ENCODE measurements at regions not wholly inside any gene's neighbourhood (a gene's known extent, or its start where the extent isn't known, plus 50 kb on each side); places are given as distances from the start of the nearest gene placed in this dataset.
"Not testable (repeated sequence)": the region's sequence is repeated elsewhere in the genome, so short reads cannot be mapped to it uniquely, and the experiment has no call there.

DNA sequence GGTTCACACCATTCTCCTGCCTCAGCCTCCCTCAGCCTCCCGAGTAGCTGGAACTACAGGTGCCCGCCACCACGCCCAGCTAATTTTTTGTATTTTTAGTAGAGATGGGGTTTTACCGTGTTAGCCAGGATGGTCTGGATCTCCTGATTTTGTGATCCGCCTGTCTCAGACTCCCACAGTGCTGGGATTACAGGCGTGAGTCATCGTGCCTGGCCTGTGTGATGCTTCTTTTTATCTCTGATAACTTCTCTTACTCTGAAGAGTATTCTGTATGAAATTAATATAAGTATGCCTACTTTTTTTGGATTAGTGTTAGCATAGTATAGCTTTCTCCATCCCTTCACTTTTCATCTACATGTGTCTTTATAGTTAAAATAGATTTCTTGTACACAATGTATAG lies 180.8 kb upstream of the GALNT15 start:
- DNase-seq: not testable (repeated sequence)

DNA sequence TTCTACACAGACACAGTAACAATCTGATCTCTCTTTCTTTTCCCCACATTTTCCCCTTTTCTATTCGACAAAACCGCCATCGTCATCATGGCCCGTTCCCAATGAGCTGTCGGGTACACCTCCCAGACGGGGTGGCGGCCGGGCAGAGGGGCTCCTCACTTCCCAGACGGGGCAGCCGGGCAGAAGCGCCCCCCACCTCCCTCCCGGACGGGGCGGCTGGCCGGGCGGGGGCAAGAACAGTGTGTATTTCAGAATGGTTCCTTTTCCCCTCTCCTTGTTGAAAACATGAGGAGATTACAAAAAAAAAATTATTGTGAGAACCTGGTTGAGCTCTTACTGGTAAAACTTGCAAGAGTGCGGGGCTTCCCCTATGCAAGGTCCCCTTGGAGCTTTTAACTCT lies 178.0 kb upstream of the GALNT15 start:
- DNase-seq: not testable (repeated sequence)

GRCh38 chr3:15997274-15997943 lies 177.1 kb upstream of the GALNT15 start:
- DNase-seq: no peak

DNA sequence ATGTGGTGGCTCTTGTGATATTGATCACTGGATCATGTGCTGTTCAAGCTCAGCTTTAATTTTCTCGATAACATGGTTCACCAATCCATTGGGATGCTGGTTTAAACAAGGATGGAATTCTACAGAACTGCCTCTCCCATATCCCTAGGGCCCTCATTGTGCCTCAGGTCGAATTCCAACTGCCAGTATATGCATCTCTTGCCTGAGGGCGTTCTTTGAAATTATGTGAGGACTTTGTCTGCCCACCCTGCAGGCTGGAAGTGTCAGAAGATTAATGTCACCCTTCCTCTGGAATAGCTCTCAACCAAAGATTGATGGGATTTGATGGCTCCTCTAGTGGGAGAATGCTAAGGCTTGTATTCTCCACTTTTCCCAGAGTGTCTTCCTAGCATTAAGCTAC lies 175.6 kb upstream of the GALNT15 start:
- DNase-seq: no peak

- no peak for DNase-seq
Measured at GRCh38 chr3:16004812-16005211, 169.7 kb upstream of the GALNT15 start.

GRCh38 chr3:16011376-16011775 lies 163.1 kb upstream of the GALNT15 start:
- DNase-seq: no peak

GRCh38 chr3:16012086-16012485 lies 162.4 kb upstream of the GALNT15 start:
- DNase-seq: no peak

GRCh38 chr3:16013568-16013967 lies 160.9 kb upstream of the GALNT15 start:
- no peak for DNase-seq

- DNase-seq: not testable (repeated sequence)
Measured at GRCh38 chr3:16021801-16022200, 152.7 kb upstream of the GALNT15 start.

GRCh38 chr3:16023881-16024280 lies 150.6 kb upstream of the GALNT15 start:
- DNase-seq: not testable (repeated sequence)

DNA sequence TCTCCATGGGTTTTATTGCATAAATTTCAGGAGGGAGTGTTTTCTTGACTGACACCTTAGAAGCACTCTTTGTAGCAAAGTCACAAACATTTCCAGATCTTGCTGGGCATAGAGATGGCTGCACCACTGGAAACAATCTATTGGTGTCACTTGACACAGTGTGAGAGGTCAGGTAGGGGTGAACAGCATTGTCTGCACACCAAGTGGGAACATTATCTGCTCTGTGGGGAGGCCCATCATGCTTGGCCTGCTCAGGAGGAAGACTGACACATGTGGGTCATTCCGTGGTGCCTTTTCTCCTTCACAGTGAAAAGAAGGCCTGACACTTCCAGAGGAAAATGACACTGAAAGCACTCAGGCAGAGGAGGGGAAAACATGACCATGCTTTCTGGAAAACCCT lies 149.9 kb upstream of the GALNT15 start:
- DNase-seq: no peak

DNA sequence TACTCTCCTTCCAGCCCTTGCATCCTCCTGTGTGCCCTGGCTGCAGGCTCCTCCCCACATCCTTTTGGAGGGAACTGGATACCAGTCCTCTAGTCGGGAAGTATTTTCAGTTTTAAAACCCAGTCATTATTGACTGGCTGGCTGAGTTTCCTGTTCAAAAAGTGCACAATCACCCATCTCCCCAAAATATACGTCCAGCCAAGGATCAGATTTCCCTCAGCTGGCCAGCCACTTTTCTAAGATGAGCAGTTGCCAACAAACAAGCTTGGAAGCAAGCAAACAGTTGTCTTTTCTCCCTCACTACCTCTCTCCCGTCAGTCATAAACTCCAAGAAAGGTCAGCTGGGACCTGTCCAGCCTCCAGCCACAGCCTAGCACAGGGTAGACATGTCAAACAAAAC lies 147.7 kb upstream of the GALNT15 start:
- no peak for DNase-seq

DNA sequence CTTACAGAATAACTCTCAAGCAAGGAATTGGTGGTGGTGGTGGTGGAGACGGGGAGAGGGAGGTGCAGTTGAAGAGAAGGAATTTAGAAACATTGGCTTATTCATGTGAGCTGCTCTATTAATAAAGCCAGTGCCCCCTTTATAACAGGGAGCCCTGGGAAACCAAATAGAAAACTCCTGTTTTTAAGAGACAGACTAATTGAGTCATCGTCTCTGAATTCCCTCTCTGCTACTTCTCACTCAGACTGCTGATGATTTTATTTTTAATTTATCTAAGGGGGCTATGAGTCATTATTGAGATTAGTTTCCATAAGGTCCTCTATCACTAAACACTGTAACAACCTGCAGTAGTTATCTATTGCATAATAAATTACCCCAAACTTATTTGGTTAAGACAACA lies 145.9 kb upstream of the GALNT15 start:
- no peak for DNase-seq

- DNase-seq: no peak
Measured at GRCh38 chr3:16030342-16030741, 144.1 kb upstream of the GALNT15 start.

DNA sequence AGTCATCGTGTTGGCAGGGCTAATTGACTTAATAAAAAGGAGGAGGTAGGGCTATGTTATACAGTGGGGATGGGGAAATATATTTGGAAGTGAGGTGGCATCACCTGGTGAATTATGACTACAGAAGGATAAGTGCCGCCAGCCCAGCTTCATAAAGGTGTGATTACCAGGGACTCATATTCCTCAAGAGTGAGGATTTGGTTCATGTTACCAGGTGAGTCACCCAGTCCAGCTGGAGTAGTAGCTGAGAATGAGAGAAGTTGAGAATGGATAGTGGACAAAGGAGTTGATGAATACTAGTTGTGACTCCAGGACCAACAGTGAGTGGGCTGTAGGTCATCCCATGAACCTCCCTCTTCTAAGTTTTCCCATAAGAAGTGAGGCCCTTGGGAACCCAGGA lies 143.0 kb upstream of the GALNT15 start:
- no peak for DNase-seq

DNA sequence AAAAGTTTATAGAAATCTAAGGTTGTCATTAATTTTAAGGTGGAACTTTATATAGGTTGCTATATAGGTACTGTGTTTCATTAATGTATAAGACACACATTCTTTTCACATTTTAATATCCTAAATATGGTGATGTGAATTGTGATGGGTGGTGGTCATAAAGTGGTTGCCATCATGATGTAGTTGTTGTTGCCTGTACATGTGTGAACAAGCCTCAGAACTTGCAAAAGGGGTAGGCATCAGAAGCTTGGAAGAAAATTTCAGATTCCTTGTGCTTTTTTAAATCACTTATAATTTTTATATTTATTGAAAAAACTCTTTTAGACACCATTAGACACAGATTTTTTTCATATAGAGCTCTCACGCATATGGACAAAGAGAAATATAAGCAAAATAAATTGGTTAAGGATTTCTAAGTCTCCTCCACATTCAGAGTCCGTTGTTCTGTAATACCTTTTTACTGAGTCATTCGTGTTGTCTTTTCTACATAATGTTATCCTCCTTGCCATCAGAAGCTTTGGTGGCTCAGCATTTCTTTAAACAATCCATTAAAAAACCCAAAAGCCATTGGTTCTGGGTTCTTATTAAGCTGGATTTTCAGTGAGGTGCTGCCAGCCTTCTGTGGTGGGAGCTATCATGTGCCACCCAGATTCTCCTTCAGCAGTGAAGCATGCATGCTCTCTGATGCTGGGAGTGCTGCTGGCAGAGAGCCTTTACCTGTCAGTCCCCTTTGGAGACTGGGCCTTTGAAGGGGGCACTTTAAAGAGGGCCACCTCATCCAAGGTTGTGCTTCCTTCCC lies 140.4 kb upstream of the GALNT15 start:
- no peak for DNase-seq

- DNase-seq: no peak
Measured at GRCh38 chr3:16040991-16041390, 133.5 kb upstream of the GALNT15 start.

DNA sequence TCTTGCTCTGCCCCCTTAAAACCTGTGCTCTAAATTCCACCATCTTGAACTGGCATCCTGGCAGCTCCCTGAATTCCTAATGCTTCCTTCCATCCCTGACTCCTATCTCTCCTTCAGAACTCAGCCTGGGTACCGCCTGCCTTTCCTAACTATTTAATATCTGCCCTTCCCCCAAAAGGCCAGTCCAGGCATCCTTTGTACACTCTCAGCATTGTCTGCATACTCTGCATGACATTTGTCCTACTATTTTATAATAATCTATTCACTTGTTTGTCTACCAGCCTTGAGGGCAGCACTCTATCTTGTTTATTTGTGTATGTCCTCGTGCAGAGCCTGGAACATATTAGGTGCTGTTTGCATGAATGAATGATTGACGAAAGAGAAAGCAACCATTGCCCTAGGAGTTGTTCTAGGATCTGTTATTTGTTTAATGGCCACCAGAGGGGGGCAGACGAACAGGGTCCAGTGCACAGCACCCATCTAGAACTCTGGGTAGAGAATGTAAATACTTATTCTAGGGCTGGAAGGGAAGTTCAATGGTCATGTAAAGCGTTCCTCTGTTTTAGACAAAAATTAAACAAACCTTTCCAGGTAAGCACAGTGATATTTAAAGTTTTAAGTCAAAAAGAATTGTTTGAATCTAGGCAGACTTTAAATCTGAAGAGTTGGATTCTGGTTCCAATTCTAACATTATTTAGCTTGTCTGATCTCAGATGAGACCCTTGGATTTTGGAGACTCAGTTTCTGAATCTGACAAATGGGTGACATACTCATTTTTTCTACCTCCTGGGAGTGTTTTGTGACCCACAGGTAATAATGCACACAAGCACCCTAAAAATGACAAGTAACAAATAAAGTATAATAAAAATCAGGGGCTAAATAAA lies 125.8 kb upstream of the GALNT15 start:
- peak; percentile 60 to 82 for DNase-seq

DNA sequence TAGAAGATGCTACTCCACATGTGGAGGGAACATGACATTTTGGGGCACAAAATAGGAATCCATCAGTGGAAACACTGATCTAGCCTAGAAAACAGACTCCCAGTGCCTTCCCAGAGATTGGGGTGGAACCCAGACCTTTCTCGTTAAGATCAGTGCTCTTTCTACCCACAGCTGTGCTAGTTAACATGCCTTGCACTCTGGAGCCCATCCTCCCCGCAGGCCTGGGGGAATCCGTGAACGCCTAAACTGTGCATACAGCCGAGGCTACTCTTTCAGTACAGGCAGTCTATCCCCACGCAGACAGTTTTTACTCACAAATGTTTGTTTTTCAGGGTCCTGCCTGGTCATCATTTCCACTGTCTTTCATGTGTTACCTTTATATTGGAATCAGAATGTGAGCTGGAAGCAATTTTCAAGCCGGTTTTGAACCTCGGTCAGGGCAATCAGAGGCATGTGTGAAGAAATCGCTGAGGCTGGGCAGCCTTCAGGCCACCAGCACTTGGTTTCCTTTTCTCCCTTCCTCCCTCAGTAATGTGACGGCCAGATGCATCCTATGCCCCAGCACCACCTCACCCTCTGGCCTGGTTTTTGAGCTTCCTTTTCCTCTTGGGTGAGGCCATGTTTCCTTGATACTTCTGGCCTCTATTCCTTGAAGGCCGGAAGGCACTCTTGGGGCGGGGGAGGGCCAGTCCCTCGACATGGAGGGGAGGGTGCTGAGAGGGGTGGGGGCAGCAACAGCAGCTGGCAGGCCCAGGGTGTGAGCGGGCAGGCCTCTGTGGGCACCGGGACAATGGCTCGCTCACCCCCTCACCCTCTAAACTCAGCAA lies 123.6 kb upstream of the GALNT15 start:
- DNase-seq: no peak

- no peak for DNase-seq
Measured at GRCh38 chr3:16051691-16052090, 122.8 kb upstream of the GALNT15 start.

GRCh38 chr3:16052964-16053363 lies 121.5 kb upstream of the GALNT15 start:
- no peak for DNase-seq

- DNase-seq: no peak
Measured at GRCh38 chr3:16053794-16054193, 120.7 kb upstream of the GALNT15 start.

Data from NCI-H526 (cell line).